ENCODE measurements at regions not wholly inside any gene's neighbourhood (a gene's known extent, or its start where the extent isn't known, plus 50 kb on each side); places are given as distances from the start of the nearest gene placed in this dataset.

DNA sequence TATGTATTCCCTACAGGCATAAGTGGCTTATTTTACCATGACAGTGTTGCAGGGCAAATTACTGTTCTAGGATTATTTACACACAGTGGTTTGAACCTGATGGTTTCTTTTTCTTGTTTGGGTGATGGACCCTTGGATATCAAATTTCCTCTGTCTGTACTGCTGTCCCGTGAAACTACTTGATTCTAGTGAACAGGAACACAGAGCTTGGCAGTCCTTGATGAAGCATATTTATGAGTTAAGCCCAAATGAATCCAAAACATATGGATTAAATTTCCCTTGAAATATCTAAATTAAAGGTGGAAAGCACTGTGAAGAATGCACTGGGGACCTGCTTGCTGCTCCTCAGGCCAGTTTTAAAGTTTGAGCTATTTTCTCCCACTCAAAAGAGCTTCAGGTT, 635.3 kb downstream of the INHBA start:
- no peak for TF ChIP-seq CTCF (IDR thresholded peaks at IDR 0.05; ENCODE audit: low read depth, low read length)
- no peak for TF ChIP-seq POLR2A (IDR thresholded peaks at IDR 0.05; ENCODE audit: extremely low read depth, insufficient read length)
- no peak for TF ChIP-seq MYC (IDR thresholded peaks at IDR 0.05; ENCODE audit: low read depth, low read length)
- no peak for TF ChIP-seq MAX (IDR thresholded peaks at IDR 0.05; ENCODE audit: low read depth, low read length)
